ES-I3 (cell line): ENCODE measurements at regions not wholly inside any gene's neighbourhood (a gene's known extent, or its start where the extent isn't known, plus 50 kb on each side); places are given as distances from the start of the nearest gene placed in this dataset.
A peak's percentile ranks its signal among the peaks of the same experiment; 100 is the strongest.

Source experiments
- H3K36me3 ChIP-seq: 2 replicates; pipeline ENCODE4 v1.6.1; 2013; ENCODE audit warnings: mild to moderate bottlenecking, low read length, control low read depth, moderate library complexity; ENCODE audit not compliant: insufficient read depth
- H3K4me1 ChIP-seq: 2 replicates; pipeline ENCODE4 v1.6.1; 2013; ENCODE audit warnings: mild to moderate bottlenecking, control low read depth, low read length; ENCODE audit not compliant: insufficient read depth
- H3K9ac ChIP-seq: 2 replicates; pipeline ENCODE4 v1.6.1; 2013; ENCODE audit warnings: low read depth, mild to moderate bottlenecking, low read length, moderate library complexity
- H3K9me3 ChIP-seq: 2 replicates; pipeline ENCODE4 v1.6.1; 2013; ENCODE audit warnings: mild to moderate bottlenecking, low read length, moderate library complexity; ENCODE audit not compliant: control insufficient read depth, insufficient read depth

DNA sequence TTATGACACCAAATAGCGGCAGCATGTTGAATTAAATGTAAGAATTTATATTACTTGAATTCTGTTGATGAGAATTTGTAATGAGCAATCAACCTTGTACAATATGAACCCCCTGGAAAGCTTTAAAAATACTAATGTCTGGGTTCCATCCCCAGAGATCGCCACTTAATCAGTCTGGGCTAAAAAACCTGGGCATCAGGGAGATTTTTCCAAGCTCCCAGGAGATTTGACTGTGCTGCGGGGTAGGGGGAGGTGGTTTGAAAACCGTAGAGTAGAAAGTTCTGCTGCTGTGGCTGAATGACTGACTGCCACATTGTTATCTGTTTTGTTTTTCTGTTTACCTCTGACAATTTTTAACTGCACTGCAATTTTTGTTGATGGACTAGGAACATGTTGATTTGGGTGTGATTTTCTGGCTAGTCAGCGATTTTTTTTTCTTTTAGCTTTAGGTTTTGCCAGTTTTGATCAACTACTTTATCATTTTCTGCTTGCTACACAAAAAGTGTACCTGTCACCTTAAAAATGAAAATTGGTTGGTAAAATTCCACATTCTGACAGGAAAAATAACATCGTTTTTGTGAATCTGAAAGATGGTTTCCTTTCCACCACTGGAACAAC is 79.3 kb downstream of the PCTP start:
- Histone ChIP-seq H3K4me1 (no peaks in the 10 kb centered on the region; the same call in 1 of the 2 replicates), H3K9ac (no peak overlapping the region), H3K36me3 (no peaks in the 10 kb centered on the region), H3K9me3 (no peaks in the 10 kb centered on the region)

DNA sequence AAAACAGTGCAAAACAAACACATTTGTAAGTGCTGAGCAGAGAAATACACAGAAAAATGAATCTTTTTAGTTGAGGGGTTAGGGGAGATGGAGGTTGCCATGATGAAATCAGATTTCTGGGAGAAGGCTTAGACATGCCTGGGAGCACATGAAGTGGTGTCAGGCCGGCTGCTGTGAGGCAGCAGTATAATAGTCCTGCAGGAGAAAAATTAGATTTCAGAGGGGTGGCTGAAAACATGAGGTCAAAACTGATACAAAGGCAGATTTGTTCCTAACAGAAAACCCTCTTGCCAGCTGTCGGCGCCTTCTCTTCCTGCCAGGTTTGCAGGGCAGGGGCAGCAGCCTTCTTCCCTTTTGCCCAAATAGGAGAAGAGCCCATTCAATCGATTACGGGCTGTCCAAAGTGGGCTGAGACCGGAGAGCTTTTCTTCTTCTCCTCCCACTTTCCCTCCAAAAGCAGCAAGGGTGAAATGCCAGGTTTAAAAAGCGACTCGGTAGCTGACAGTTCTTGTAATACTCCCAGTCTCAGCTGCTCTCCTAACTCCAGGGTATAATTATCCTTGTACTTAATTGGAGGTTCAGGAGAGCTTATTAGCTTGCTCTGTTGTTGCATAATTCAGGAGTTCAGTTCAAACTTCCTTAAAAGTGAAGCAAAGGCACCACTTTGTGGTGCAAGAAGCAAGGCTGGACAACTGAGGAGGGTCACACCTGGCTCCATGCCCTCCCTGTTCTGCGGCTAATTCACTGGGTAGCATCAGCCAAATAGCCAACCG is 80.0 kb downstream of the PCTP start:
- Histone ChIP-seq H3K36me3 (no peaks in the 10 kb centered on the region), H3K9ac (no peak overlapping the region), H3K9me3 (no peaks in the 10 kb centered on the region), H3K4me1 (no peaks in the 10 kb centered on the region; the same call in 1 of the 2 replicates)

GRCh38 chr17:55833306-55833705 is 82.5 kb downstream of the PCTP start:
- Histone ChIP-seq H3K36me3 (no peaks in the 10 kb centered on the region), H3K9me3 (no peaks in the 10 kb centered on the region), H3K4me1 (no peaks in the 10 kb centered on the region; the same call in 1 of the 2 replicates), H3K9ac (no peak overlapping the region)

DNA sequence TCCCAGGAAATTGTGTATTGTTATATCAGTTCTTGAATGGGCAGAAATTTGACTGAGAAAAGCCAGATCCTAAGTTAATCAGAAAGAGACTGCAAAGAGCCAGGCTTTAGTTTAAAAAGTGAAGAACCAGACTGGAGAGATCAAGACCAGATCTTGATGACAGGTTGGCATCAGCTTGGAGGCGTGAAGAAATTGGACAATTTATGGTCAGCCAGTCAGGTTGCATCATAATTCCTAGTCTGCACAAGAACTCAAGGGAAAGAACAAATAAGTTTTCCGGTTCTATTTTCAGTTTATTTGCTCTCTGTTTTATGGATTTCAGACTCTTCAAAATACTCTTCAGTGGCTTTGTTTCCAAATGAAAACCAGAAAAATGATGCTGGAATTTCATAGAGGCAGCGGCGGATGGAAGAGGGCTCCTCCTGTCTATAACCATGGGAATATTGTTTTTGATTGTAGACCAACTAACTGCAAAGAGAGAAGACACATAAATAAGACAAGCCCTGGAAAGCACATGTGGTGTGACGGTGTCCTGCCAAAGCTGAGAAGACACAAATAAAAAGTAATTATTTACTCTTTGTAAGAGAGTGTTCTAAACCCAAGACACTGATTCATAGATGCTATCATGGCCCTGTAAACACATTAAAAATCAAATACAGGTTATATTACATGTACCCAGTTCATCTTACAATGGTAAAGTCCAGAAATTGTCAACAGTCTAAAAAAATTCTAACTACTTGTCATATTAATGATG is 91.7 kb downstream of the PCTP start:
- H3K9ac ChIP-seq, result no peak overlapping the region
- no peaks in the 10 kb centered on the region for H3K9me3 ChIP-seq
- peaks cover 4% of the 10 kb centered on the region for H3K4me1 ChIP-seq
- H3K36me3 ChIP-seq, result no peaks in the 10 kb centered on the region

DNA sequence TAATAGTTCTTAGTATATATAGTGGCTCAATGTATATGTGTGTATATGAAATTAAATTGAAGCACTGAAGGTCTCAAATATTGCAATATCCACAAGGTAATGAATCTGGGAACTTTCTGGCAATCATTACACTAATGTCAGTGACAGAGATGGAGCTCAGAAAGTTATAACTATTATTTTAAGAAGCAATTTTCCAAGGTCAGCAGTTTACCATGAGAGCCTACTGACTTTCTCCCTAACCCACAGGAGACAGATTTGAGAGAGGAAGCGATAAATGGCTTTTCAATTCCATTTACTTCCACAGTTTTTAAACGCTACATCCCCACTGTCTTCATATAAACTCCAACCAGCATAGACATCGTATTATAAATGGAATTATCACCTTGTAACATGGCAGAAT is 92.9 kb downstream of the PCTP start:
- H3K9me3 ChIP-seq, result no peaks in the 10 kb centered on the region
- no peak overlapping the region for H3K9ac ChIP-seq
- H3K36me3 ChIP-seq, result no peaks in the 10 kb centered on the region
- peaks cover 4% of the 10 kb centered on the region for H3K4me1 ChIP-seq

GRCh38 chr17:55845385-55845784 is 94.5 kb downstream of the PCTP start:
- peaks cover 4% of the 10 kb centered on the region for H3K4me1 ChIP-seq
- H3K36me3 ChIP-seq, result no peaks in the 10 kb centered on the region
- no peaks in the 10 kb centered on the region for H3K9me3 ChIP-seq
- H3K9ac ChIP-seq, result peak overlapping the region; percentile 80

GRCh38 chr17:55846745-55847144 is 95.9 kb downstream of the PCTP start:
- H3K9ac ChIP-seq, result no peak overlapping the region

DNA sequence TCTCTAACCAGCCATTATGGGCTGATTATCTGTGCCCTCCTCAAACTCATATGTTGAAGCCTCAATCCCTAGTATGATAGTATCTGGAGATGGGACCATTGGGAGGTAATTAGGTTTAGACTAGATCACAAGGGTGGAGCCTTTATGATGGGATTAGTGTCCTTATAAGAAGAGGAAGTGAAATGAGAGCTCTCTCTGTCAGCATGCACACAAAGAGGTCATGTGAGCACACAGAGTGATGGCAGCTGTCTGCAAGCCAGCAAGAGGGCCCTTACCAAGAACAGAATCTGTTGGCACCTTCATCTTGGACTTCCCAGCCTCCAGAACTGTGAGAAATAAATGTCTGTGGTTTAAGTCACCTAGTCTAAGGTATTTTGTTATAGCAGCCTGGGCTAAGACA is 101.9 kb downstream of the PCTP start:
- H3K36me3 ChIP-seq, result no peaks in the 10 kb centered on the region
- H3K9ac ChIP-seq, result no peak overlapping the region
- H3K4me1 ChIP-seq, result no peaks in the 10 kb centered on the region
- no peaks in the 10 kb centered on the region for H3K9me3 ChIP-seq

More at GRCh38 chr17:55846745-55847144, 95.9 kb downstream of the PCTP start:
- no peaks in the 10 kb centered on the region for H3K9me3 ChIP-seq
- no peaks in the 10 kb centered on the region for H3K36me3 ChIP-seq
- peaks cover 4% of the 10 kb centered on the region for H3K4me1 ChIP-seq

GRCh38 chr17:55859301-55859795 is 108.5 kb downstream of the PCTP start:
- no peaks in the 10 kb centered on the region for H3K4me1 ChIP-seq
- no peaks in the 10 kb centered on the region for H3K36me3 ChIP-seq
- no peak overlapping the region for H3K9ac ChIP-seq
- H3K9me3 ChIP-seq, result no peaks in the 10 kb centered on the region; the same call in 1 of the 2 replicates

GRCh38 chr17:55865072-55865762 is 114.4 kb downstream of the PCTP start:
- peaks cover 10% of the 10 kb centered on the region for H3K9me3 ChIP-seq

GRCh38 chr17:55870044-55870443 is 119.2 kb downstream of the PCTP start:
- no peaks in the 10 kb centered on the region for H3K36me3 ChIP-seq
- H3K4me1 ChIP-seq, result peaks cover 6% of the 10 kb centered on the region; the same call in 1 of the 2 replicates
- no peak overlapping the region for H3K9ac ChIP-seq
- peaks cover 14% of the 10 kb centered on the region for H3K9me3 ChIP-seq

More at GRCh38 chr17:55865072-55865762, 114.4 kb downstream of the PCTP start:
- Histone ChIP-seq H3K4me1 (no peaks in the 10 kb centered on the region; the same call in 1 of the 2 replicates), H3K9ac (no peak overlapping the region), H3K36me3 (no peaks in the 10 kb centered on the region)

DNA sequence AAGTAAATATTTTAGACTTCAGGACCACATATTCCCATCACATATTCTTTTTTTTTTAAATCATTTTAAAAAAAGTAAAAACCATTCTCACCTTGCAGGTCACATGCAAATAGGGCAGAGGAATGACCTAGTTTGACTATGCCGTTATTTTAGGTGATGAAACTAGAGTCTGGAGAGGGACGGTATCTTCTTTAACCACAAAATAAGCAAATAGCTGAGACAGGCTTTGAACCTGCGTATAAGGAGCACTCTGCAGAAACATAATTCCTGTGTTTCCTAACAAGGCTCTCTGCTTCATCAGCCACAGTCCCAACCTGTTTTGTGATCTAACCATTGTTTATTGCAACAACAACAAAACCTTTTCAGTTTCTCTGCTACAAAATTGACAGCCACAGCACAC is 121.5 kb downstream of the PCTP start:
- Histone ChIP-seq H3K9ac (no peak overlapping the region), H3K9me3 (peaks cover 14% of the 10 kb centered on the region), H3K4me1 (peaks cover 6% of the 10 kb centered on the region; the same call in 1 of the 2 replicates), H3K36me3 (no peaks in the 10 kb centered on the region)

GRCh38 chr17:55873017-55873758 is 122.3 kb downstream of the PCTP start:
- Histone ChIP-seq H3K9ac (no peak overlapping the region), H3K36me3 (no peaks in the 10 kb centered on the region), H3K9me3 (peaks cover 11% of the 10 kb centered on the region), H3K4me1 (peaks cover 6% of the 10 kb centered on the region; the same call in 1 of the 2 replicates)
